Fibroblast of peridontal ligament (primary cell): ENCODE measurements at regions not wholly inside any gene's neighbourhood (a gene's known extent, or its start where the extent isn't known, plus 50 kb on each side); places are given as distances from the start of the nearest gene placed in this dataset.

Source experiments
- DNase-seq: peaks from one replicate; pipeline ENCODE4 v3.0.0-alpha.2; 2010; ENCODE audit errors: extremely low read depth

DNA sequence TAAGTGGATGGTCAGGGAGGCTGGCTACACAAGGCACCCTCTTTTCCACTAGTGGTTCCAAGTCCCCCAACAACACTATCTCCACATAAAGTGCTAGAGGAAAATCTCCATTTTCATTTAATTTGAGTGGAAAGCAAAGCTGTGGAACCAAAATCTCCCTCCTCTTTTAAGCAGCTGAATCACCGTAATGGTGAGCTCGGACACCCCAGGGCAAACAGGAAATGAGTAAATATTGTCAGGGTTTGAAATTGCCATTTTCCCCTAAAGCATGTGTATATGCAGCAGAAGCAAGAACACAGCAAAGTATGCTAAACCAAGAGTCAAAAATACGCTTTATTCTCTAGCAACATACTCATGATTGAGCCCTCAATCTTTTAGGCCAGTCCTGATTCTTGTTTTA, 143.7 kb downstream of the GPAM start:
- DNase-seq, result no peak

- DNase-seq, result no peak
These were observed 142.9 kb downstream of the GPAM start for GRCh38 chr10:112040696-112041095.

DNA sequence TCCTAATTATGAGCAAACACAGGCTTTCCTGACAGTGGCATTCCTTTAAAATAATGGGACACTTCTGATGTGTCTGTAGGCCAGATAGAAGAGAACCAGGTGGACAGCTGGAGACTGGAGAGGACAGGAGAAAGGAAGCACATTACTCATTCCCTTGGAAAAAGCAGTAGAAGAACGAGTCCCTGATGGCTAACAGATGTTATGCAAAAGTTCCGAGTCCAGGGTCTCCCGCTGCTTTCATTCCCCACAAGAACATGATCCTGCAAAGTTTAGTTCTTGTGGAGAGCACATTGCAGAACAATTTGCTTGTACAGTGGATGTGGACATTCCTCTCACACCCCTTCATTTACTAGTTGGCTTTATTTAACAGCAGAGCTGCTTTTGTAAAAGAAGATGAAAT, 137.6 kb downstream of the GPAM start:
- DNase-seq, result no peak

DNA sequence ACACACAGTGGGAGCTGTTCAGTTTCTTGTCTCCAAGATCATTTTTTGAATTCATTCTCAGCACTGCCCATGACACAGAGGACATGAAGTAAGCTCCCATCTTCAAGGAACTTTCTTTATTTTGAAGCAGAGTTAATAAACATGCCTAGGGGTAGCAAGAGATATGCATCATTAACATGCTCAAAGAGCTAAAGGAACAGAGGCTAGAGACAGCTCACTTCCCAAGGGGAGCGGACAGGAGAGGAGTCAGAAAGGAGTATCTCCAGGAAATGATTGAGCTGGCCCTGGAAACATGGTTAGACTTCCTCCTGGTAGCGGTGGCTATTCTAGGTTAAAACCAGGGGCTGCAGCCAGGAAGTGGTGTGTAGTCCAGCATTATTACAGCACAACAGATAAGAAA, 135.9 kb downstream of the GPAM start:
- DNase-seq, result no peak

- DNase-seq, result no peak
These were observed 131.4 kb downstream of the GPAM start for GRCh38 chr10:112052166-112052565.

DNA sequence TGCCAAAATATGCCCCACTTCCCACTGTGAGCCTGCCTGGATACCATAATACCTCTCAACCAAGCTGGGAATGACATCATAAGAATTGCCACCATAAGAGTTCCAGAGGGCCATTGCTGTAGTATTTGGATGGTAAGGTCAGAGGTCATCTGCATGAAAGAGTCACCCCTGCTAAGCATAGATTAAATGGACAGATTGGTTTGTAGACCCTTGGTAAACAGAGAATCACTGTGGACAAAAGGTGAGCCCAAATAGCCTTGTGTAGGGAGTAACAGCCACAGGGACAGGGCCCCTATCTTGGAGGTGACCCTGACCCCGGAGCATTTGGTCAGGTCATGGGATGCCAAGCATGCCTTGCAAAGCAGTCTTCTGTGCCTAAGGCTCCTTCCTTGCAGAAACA, 129.7 kb downstream of the GPAM start:
- DNase-seq, result no peak

DNA sequence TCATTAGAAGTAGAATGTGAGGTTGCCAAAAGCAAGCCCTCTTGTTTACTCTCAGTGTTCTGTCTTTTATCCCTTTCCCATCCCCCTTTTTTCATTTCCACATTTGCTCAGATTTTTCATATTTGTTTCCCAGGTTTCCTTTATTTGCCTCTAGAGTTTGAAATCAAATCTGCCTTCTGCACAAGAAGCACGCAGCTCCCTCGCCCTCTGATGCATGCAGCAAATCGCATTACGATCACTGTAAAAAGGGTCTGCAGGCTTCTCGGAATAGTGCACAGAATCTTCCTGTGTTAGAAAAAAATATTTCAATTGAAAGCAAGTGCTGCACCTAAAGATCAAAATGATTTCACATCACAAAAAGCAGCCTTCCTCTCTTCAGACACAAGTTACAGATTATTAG, 129.0 kb downstream of the GPAM start:
- DNase-seq, result no peak

DNA sequence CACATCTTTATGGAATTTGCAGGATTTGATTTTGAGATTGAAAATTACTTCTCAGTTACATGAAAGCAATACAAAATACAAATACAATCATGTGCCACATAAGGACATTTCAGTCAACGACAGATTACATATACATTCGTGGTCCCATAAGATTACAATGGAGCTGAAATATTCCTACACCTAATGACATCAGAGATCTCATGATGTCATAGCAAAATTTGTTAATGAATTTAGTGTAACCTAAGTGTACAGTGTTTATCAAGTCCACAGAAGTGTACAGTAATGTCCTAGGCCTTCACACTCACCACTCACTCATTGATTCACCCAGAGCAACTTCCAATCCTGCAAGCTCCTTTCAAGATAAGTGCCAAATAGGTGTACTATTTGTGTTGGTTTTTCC, 126.5 kb downstream of the GPAM start:
- no peak for DNase-seq

- DNase-seq, result no peak
These were observed 124.3 kb downstream of the GPAM start for GRCh38 chr10:112059220-112059619.

- no peak for DNase-seq
These were observed 111.9 kb downstream of the GPAM start for GRCh38 chr10:112071596-112072133.

- no peak for DNase-seq
These were observed 105.6 kb downstream of the GPAM start for GRCh38 chr10:112078003-112078402.

DNA sequence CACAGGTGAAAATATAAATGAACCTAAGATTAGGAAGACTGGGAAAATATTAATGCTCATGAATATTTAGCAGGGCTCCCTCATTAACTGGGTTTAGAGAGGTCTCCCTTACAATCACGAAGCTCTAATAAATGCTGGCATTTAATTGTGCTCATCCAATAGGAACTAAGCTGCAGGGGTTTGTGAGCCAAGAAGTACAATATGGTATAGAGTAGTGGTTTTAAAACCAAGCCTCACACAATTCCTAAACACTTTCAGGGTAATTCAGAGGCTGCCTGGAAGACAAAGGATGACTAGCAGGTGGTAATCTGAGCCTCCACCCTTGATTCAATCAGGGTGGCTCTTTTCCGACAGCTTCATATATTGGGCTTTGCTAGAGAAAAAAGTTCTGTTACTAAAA, 103.3 kb downstream of the GPAM start:
- no peak for DNase-seq

DNA sequence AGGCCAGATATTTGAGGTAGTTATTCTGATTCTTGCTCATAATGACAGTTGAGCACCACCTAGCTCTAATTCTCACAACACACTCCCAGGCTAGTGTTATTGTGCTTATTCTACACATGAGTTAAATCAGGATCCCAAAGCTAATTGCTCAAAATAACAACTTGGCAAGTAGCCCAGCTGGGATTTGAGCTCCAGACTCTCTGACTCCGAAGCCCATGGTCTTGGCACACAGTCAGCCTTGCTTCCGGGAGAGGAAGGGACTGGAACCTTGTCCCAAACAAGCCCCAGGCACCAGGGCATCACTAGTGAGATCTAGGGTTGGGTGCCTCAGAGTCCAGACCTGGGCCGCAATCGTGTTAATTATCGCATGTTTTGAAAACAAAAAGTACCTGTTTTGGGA, 101.4 kb downstream of the GPAM start:
- no peak for DNase-seq

GRCh38 chr10:112083472-112083871, 100.1 kb downstream of the GPAM start:
- no peak for DNase-seq

DNA sequence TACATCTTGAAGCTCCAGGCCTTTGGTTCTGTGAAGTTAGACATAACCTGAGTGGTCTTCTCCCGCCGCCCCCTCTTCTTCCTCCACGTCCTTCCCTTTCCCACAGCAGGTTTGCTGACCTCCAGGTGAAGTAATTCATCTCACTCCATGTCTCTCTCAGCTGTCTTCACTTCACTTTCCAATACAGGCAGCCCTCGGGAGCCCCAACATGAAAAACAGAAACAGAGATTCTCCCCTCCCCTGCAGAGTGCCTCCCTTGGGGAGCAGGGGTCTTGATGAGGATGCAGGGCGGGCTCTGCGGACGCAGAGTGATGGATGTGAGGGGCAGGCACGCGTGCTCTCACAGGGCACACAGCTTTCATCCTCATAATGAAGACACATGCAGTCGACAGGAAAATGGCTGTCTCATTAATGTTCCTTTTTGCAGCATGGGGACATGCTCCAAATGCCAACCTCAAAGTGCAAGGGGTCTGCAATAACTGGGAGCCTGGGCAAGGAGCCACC, 95.6 kb downstream of the GPAM start:
- DNase-seq, result no peak

GRCh38 chr10:112091703-112092102, 91.9 kb downstream of the GPAM start:
- no peak for DNase-seq

DNA sequence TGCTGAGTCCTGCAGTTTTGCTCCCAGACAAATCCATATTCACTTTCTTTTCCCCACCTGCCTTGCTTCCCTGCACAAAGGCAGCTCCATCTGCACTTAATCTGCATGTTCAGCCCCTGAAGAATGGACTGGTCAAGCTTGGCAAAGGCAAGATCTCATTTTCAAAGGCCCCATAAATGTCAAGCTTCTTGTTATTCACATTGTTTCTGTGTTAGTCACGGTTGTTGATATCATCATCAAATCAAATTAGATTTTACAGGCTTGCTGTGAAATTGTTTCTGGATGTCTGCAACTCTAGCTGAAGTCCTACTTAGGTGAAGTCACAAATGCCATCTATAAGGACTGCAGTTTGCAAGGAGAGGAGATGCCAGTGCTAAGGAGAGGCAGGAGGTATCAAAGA, 91.0 kb downstream of the GPAM start:
- DNase-seq, result no peak

GRCh38 chr10:112094984-112095383, 88.6 kb downstream of the GPAM start:
- no peak for DNase-seq

DNA sequence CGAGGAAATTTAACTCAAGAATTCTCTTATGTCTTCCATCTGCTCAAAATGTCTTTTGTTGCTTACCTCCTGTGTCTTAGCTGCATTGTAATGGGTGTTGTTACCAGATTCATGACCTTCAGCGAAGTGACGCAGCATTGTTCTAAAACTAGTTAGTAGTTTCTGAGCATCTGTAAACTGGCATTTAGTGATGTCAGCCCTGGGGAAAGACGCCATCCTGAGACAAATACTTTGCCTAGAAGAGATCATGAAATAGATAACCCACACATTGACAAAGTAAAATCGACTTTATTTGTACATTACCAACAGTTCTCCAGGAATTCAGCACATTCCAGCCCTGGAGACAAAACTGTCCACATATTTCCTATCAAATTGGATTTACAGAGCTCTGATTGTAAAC, 87.8 kb downstream of the GPAM start:
- DNase-seq, result no peak

DNA sequence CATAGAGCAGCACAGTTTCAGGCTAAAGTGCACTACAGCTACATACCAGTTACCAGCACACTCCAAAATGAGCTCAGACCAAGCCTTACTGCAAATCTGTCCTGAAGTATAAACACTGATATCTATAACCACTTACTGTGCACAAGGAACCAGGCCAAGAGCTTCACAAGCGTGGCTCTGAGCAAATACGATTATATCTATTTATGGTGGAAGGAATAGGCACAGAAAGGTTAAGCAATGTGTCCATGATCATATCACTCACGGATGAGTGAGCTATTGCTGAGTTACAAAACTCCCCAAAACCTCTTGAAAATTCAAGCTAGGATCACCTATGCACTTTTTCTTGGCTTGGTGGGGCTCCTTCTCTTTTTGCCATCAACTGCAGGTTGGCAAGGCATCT, 84.9 kb downstream of the GPAM start:
- no peak for DNase-seq
